ENCODE measurements at regions not wholly inside any gene's neighbourhood (a gene's known extent, or its start where the extent isn't known, plus 50 kb on each side); places are given as distances from the start of the nearest gene placed in this dataset.
A peak's percentile ranks its signal among the peaks of the same experiment; 100 is the strongest.

GRCh38 chr12:116672842-116673516 lies 64.9 kb downstream of the SPRING1 start:
- H3K4me1 Mint-ChIP-seq, result peaks cover 55% of the 10 kb centered on the region
- H4K20me1 ChIP-seq (ENCODE audit: insufficient read depth, low read length), result no peaks in the 10 kb centered on the region
- H3K27ac ChIP-seq (ENCODE audit: low read depth in 1 of 2, low read length in 2 of 2), result no peak overlapping the region
- H3K4me1 ChIP-seq (ENCODE audit: control insufficient read depth in 1 of 2, insufficient read depth in 2 of 2, low read length in 2 of 2), result peaks cover 43 to 49% of the 10 kb centered on the region in 2 donors
- no peaks in the 10 kb centered on the region for H3K36me3 ChIP-seq (replicated peaks in 1 of 2; ENCODE audit: control insufficient read depth in 1 of 2, insufficient read depth in 2 of 2, low read length in 2 of 2)
- intact Hi-C loops (cut with micrococcal nuclease), result no loop called here
- peak overlapping the region in 1 of 3 experiments; percentile 18 for H3K4me3 ChIP-seq (replicated peaks in 1 of 3; ENCODE audit: low read depth in 2 of 3, low read length in 3 of 3)
- H3K36me3 Mint-ChIP-seq, result no peaks in the 10 kb centered on the region
- H3K27ac Mint-ChIP-seq, result peak overlapping the region in 2 of 7 donors; percentile 16 to 21
- DNase-seq, result no peak
- no peaks in the 10 kb centered on the region for H3K27me3 ChIP-seq (ENCODE audit: control insufficient read depth in 2 of 2, insufficient read depth in 2 of 2, low read length in 2 of 2)
- no peak overlapping the region for H3K9ac ChIP-seq (ENCODE audit: insufficient read depth, low read length, poor library complexity, severe bottlenecking)
- H3K4me3 Mint-ChIP-seq, result peak overlapping the region; percentile 42 to 70
- TF ChIP-seq CTCF (IDR thresholded peaks at IDR 0.05), result no peak
- H3K27me3 Mint-ChIP-seq (ENCODE audit: low read depth in 3 of 3), result peaks cover 0 to 5% (median 0%) of the 10 kb centered on the region in 3 donors
- H3K79me2 ChIP-seq (ENCODE audit: insufficient read depth, low read length), result no peaks in the 10 kb centered on the region
- H3K9me3 ChIP-seq (replicated peaks in 1 of 2; ENCODE audit: control insufficient read depth in 1 of 2, insufficient read depth in 1 of 2, low read length in 2 of 2), result no peaks in the 10 kb centered on the region
- H3K4me2 ChIP-seq (replicated peaks; ENCODE audit: extremely low read depth, low read length, poor library complexity, severe bottlenecking), result peak overlapping the region; percentile 20
- peaks cover 0 to 4% (median 0%) of the 10 kb centered on the region in 7 donors for H3K9me3 Mint-ChIP-seq
- H2AFZ ChIP-seq (ENCODE audit: insufficient read depth, low read depth, low read length, poor library complexity, severe bottlenecking), result peak overlapping the region; percentile 46
- 4% methylated on average over 3 of the region's 6 CpGs for WGBS (ENCODE audit: insufficient coverage)

GRCh38 chr12:116672010-116672409 lies 65.9 kb downstream of the SPRING1 start:
- no peak overlapping the region for H3K27ac Mint-ChIP-seq

More at GRCh38 chr12:116672010-116672409, 65.9 kb downstream of the SPRING1 start:
- no peak for DNase-seq
- 93% methylated on average over 4 of the region's 7 CpGs for WGBS (ENCODE audit: insufficient coverage)
- Histone ChIP-seq H2AFZ (ENCODE audit: insufficient read depth, low read depth, low read length, poor library complexity, severe bottlenecking) (no peak overlapping the region), H3K27me3 (ENCODE audit: control insufficient read depth in 2 of 2, insufficient read depth in 2 of 2, low read length in 2 of 2) (no peaks in the 10 kb centered on the region), H3K4me3 (replicated peaks in 1 of 3; ENCODE audit: low read depth in 2 of 3, low read length in 3 of 3) (no peak overlapping the region), H3K4me1 (ENCODE audit: control insufficient read depth in 1 of 2, insufficient read depth in 2 of 2, low read length in 2 of 2) (peaks cover 34 to 39% of the 10 kb centered on the region in 2 donors), H3K9me3 (replicated peaks in 1 of 2; ENCODE audit: control insufficient read depth in 1 of 2, insufficient read depth in 1 of 2, low read length in 2 of 2) (no peaks in the 10 kb centered on the region), H3K36me3 (replicated peaks in 1 of 2; ENCODE audit: control insufficient read depth in 1 of 2, insufficient read depth in 2 of 2, low read length in 2 of 2) (no peaks in the 10 kb centered on the region), H3K9ac (ENCODE audit: insufficient read depth, low read length, poor library complexity, severe bottlenecking) (no peak overlapping the region), H3K4me2 (replicated peaks; ENCODE audit: extremely low read depth, low read length, poor library complexity, severe bottlenecking) (no peak overlapping the region), H4K20me1 (ENCODE audit: insufficient read depth, low read length) (no peaks in the 10 kb centered on the region), H3K27ac (ENCODE audit: low read depth in 1 of 2, low read length in 2 of 2) (no peak overlapping the region), H3K79me2 (ENCODE audit: insufficient read depth, low read length) (no peaks in the 10 kb centered on the region)
- TF ChIP-seq CTCF (IDR thresholded peaks at IDR 0.05), result no peak
- Mint-ChIP-seq H3K36me3 (no peaks in the 10 kb centered on the region), H3K4me1 (peaks cover 47% of the 10 kb centered on the region), H3K4me3 (no peak overlapping the region), H3K9me3 (peaks cover 0 to 3% (median 0%) of the 10 kb centered on the region in 7 donors), H3K27me3 (ENCODE audit: low read depth in 3 of 3) (peaks cover 0 to 7% (median 0%) of the 10 kb centered on the region in 3 donors)
- intact Hi-C loops (cut with micrococcal nuclease), result no loop called here

Measured in CD14-positive monocyte (primary cell).